NCI-H2029 treated with DMSO at 0.1 percent for 48 hours (cell line): ENCODE measurements at regions not wholly inside any gene's neighbourhood (a gene's known extent, or its start where the extent isn't known, plus 50 kb on each side); places are given as distances from the start of the nearest gene placed in this dataset.

Source experiments
- DNase-seq: peaks from one replicate; lab custom pipeline; 2025; lab: John Stamatoyannopoulos, UW

- DNase-seq, result no peak
Observed at GRCh38 chr13:74200081-74200480, 65.9 kb upstream of the KLF12 start.

- DNase-seq, result no peak
Observed at GRCh38 chr13:74197677-74198429, 63.6 kb upstream of the KLF12 start.

GRCh38 chr13:74194846-74195245 lies 60.6 kb upstream of the KLF12 start:
- no peak for DNase-seq

GRCh38 chr13:74193391-74193790 lies 59.2 kb upstream of the KLF12 start:
- DNase-seq, result no peak

- no peak for DNase-seq
Observed at GRCh38 chr13:74191410-74191809, 57.2 kb upstream of the KLF12 start.

GRCh38 chr13:74190999-74191398 lies 56.8 kb upstream of the KLF12 start:
- no peak for DNase-seq

GRCh38 chr13:74187564-74187963 lies 53.4 kb upstream of the KLF12 start:
- DNase-seq, result no peak

- DNase-seq, result no peak
Observed at GRCh38 chr13:74184283-74184682, 50.1 kb upstream of the KLF12 start.
